HG02642 (cell line): ENCODE measurements at regions not wholly inside any gene's neighbourhood (a gene's known extent, or its start where the extent isn't known, plus 50 kb on each side); places are given as distances from the start of the nearest gene placed in this dataset.
"Not testable (repeated sequence)": the region's sequence is repeated elsewhere in the genome, so short reads cannot be mapped to it uniquely, and the experiment has no call there.

Experiments used
- ATAC-seq: cut with Tn5 transposase; IDR thresholded peaks from one replicate; pipeline ENCODE4 v1.9.1; 2021; ENCODE audit warnings: mild to moderate bottlenecking; ENCODE audit not compliant: unreplicated experiment, poor library complexity

DNA sequence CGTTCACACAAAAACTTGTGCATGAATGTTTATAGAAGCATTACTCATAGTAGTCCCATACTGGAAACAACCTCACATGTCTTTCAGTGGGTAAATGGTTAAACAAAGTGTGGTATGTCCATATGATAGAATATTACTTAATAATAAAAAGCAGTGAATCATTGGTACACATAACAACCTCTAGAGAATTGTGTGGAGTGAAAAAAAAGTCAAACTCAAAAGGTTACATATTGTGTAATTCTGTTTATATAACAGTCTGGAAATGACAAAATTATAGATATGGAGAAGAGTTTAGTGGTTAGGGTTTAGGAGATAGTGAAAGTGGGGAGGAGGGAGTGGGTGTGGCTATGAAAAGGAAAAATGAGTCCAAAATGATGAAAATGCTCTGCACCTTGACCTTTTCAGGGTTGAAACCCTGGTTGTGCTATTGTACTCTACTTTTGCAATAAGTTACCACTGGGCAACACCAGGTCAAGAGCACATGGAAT lies 243.4 kb upstream of the DDI1 start:
- ATAC-seq, result no peak

- no peak for ATAC-seq
Measured at GRCh38 chr11:103794262-103794661, 242.2 kb upstream of the DDI1 start.

DNA sequence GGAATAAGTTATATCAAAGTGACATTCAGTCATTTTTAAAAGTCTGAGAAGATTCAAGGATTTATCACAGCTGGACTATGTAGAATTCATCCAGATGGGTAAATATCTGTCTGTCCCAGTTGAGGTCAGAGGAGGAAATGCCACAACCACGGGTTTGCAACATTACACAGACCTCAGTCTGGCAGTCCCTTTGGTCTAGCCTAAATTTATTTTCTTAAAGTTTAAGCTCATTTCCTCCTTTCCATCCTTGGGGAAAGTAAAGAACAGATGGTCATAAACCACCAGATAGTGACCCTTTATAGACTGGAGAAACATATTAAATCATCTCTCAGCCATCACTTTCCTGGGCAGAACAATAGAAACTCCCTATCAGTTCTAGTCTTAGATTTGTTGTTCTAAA lies 238.4 kb upstream of the DDI1 start:
- no peak for ATAC-seq

DNA sequence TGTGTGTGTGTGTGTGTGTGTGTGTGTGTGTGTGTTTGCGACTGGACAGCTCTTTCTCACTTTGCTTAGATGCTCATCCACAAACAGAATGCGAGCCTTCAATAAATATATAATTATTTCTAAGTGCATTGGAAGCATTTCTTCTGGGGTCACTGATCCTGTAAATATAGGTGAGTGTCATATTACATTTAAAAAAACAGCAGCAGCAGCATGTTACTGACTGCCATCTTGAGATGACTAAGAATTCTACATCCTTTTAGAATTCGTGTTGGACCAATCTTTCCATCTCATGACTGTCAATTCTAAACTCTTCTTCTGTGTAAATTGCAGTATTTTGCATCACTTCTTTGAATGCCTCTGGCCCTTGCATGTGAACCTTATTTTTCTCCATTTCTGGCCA lies 238.0 kb upstream of the DDI1 start:
- ATAC-seq, result no peak

DNA sequence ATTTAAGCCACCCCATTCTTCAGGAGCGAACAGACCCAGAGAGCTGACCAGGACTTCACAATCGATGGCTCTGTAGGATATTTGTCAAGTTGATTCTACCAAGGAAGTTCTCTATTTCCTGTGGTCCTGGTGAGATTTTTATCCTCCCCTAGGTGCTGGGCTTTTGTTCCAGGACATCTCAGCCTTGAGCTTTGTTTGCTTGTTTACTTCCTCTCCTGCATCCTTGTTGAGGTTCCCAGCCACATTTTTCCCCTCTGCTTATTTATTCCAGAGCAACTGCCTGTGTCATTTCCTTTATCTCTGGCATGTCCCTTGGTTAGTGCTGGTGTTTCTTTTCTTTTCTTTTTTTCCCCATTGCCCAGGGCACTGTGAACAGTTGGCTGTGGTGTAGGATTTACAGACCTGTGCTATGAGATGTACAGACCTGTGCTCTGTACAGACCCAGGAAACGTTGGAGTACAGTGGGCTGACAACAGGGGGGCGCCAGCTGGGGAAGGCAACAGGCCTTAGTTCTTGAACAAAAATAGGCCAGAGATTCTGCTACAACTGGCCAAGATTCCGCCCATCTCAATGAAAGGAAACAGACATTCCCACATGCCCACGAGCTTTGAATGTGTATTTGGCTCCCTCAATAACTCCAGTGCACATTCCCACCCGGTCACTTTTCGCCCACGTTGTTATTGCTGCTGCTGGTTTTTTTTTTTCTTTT lies 235.9 kb upstream of the DDI1 start:
- ATAC-seq, result no peak

DNA sequence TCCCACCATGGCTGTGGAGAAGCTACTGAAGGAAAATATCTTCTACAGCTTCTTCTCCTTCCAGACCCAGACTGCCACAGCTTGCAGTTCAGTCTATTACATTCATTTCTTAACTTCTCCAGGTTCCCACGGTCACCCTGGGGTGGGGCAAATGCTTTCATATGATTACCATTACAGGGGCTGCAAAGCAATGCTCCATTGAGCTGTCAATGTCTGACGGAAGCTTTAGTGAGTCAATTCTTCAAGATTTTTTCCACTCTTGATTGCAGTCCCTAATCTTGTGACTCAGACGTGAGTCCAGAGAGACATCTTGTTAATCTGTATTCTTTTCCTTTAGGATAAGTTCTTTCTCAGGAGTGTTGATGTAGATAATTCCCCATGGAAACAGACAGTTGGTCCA lies 233.4 kb upstream of the DDI1 start:
- no peak for ATAC-seq

DNA sequence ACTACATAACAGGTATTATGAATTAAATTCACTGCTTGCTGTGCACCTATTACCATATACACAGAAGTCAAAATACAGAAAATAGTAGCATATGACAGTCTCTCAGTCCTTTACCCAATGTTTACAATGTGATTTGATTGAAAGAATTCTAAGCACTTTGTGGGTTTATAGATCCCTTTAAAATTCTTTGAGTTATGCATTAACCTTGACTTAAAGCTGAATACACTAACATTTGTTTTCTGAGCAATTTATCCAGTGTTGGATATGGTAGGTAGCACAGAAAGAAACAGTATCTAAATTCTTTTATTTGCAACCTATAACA lies 230.8 kb upstream of the DDI1 start:
- ATAC-seq, result no peak

- ATAC-seq, result no peak
Measured at GRCh38 chr11:103806130-103806895, 230.1 kb upstream of the DDI1 start.

- no peak for ATAC-seq
Measured at GRCh38 chr11:103807806-103808205, 228.6 kb upstream of the DDI1 start.

- ATAC-seq, result no peak
Measured at GRCh38 chr11:103808252-103808651, 228.2 kb upstream of the DDI1 start.

DNA sequence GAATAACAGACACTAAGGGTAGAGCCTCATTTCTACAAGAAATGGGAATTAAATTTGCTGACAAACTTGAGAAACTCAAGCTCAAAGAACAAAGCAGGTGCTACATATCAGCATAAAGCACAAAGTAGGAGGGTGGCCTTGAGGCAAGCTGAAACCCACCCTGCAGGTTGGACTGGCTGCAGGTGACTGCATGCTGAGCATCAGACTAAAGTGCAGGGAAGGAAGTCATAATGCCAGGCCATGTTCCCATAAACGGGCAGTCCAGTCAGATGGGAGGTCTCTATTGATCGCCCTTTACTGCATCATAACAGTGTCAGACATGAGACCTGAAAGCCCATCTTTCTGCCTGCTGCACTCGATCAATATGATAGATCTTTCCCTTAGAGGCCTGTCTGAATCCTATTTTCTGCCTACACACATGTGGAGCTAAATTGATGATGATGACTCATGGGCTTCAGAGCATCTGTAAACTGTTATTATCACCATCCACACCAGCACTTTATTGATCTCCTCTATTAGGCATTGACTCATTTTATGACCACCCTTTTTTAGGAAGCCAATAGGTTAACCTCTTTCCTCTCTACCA lies 224.5 kb upstream of the DDI1 start:
- ATAC-seq, result no peak

GRCh38 chr11:103812680-103813079 lies 223.8 kb upstream of the DDI1 start:
- ATAC-seq, result no peak

GRCh38 chr11:103820345-103820744 lies 216.1 kb upstream of the DDI1 start:
- ATAC-seq, result not testable (repeated sequence)

DNA sequence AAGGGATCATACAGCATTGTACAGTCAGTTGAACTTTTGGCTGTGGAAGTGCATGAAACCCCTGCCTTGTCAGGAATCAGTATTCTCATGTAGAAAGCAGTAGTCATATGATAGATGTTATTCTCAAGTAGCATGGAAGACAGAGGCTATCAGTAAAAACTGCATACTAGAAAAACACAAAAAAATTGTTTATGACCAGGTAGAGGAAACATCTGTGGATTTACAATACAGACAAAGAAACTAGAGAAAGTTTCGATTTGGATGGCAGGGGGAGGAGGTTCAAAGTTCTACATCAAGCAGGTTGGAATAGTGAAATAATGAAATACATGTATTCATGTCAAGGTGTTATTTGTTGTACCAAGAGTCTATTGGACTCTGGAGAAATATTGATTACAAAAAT lies 212.3 kb upstream of the DDI1 start:
- no peak for ATAC-seq

DNA sequence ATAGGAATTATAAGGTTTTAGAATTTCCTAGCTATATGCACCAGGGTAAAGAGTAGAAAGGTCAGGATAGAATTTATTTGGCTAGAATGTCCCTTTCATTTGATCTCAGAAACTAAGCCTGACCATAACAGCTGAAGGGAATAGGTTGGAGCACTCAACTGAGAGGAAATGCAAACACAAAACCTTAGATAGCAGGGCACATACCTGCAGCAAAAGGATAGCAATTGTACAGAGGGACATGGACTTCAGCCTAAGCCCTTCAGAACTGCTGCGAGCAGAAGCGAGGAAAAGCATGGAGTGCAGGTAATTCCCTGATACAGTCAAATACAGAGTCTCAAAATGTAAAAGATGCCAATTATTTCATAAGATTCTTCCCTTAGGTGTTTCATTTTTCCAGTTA lies 211.0 kb upstream of the DDI1 start:
- ATAC-seq, result no peak

DNA sequence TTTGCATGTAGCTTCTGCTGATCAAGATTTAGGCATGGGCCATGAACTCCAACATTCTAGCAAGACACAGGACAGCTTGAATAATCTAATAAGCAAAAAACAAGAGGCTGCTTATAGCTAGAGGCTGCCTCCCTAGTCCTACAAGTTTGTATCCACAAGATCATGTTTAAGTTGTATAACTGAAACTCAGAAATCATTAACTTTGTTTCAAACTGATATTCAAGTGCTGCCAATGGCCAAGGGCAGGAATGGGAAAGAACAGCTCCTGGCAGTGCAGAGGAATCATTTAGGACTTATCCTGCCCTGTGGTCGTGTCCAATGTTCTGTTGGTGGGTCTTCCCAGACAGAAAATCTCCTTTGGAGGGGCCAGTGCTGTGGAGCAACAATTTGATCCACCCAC lies 209.6 kb upstream of the DDI1 start:
- no peak for ATAC-seq

DNA sequence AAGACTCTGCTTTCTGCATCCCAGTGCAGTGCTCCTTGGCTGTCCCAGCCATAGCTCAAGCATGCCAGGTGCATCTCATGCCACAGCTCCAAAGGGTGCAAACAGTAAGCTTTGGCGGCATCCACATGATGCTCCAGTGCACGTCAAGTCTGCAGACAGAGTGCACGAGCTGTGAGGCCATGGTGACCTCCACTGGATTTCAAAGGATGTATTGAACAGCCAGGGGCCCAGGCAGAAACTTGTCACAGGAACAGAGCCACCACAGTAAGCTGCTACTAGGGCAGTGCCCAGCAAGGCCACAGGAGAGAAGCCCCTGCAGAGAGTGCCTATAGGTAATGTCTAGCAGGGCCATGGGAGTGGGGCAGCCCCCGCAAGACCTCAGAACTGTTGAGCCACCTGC lies 206.8 kb upstream of the DDI1 start:
- ATAC-seq, result no peak

DNA sequence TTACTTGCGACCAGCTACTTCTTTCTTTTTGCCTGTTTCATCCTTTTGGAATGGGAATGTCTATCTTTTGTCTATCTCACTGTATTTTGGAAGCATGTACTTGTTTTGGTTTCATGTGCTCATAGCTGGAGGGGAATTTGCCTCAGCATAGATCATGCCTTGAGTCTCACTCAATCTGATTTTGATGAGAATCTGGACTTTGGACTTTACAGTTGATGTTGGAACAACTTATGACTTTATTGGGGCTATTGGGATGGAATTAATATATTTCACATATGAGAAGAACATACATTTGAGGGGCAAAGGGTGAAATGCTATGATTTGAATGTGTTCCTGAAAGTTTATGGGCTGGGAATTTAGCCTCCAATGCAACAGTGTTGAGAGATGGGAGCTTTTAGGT lies 206.2 kb upstream of the DDI1 start:
- no peak for ATAC-seq

DNA sequence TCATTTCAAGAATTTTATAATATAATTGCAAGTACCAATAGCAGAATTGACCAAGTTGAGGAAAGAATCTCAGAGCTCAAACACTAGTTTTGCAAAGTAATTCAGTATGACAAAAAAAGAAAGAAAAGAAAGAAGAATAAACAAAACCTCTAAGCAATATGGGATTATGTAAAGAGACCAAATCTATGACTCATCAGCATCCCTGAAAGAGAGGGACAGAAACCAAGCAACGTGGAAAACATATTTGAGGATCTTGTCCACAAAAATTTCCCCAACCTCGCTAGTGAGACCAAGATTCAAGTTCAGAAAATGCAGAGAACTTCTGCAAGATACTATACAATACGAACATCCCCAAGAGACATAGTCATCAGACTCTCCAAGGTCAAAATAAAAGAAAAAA lies 203.7 kb upstream of the DDI1 start:
- no peak for ATAC-seq

DNA sequence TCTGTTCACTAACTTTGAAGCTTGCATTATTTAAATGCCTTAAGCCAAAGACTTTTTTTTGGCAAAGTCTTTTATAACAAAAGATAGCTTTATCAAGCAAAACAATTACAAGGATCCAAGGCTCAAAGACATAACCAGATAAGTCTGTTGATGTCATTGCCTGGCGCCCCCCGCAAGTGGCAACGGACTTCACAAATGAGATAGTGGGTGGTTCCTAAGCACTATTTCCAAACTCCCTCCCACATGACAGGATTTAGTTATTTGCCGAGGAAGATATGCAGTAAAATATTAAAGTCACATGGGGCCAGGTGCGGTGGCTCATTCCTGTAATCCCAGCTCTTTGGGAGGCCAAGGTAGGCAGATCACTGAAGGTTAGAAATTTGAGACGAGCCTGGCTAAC lies 194.2 kb upstream of the DDI1 start:
- no peak for ATAC-seq

DNA sequence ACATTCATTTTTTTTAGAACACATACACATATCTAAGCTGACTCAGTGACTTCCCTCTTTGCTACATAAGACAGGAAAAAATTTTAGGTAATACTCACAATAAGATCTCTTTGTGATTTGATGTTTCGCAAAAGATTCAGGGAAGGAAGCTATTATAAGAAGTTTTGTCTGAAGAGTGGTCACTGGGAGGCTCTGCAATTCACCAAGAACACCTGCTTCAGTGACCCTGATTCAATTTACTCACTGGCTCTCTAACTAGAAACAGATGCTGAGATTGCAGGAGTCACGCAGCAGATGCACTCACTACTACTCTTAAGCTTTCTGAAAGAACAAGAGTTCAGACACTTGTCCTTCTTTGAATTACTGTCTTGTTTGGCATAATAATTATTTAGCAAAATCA lies 193.6 kb upstream of the DDI1 start:
- no peak for ATAC-seq
